Stimulated activated CD8-positive, alpha-beta memory T cell treated with anti-CD3 and anti-CD28 coated beads, Interleukin-4, amount 100 ng/mL, for 24 hours (primary cell): ENCODE measurements at regions not wholly inside any gene's neighbourhood (a gene's known extent, or its start where the extent isn't known, plus 50 kb on each side); places are given as distances from the start of the nearest gene placed in this dataset.

Experiments used
- DNase-seq: peaks from one replicate; pipeline ENCODE4 v3.0.0-alpha.2; 2020; ENCODE audit warnings: low read depth

- DNase-seq: no peak
Observed at GRCh38 chr14:87725318-87725717, 267.7 kb downstream of the GALC start.

GRCh38 chr14:87712396-87713090 lies 280.4 kb downstream of the GALC start:
- DNase-seq: no peak

- DNase-seq: no peak
Observed at GRCh38 chr14:87705439-87705896, 287.5 kb downstream of the GALC start.

GRCh38 chr14:87698481-87698880 lies 294.5 kb downstream of the GALC start:
- no peak for DNase-seq

- DNase-seq: no peak
Observed at GRCh38 chr14:87696485-87696884, 296.5 kb downstream of the GALC start.

- no peak for DNase-seq
Observed at GRCh38 chr14:87691042-87691881, 301.7 kb downstream of the GALC start.

- no peak for DNase-seq
Observed at GRCh38 chr14:87690076-87690613, 302.8 kb downstream of the GALC start.

GRCh38 chr14:87688524-87688923 lies 304.5 kb downstream of the GALC start:
- no peak for DNase-seq

- no peak for DNase-seq
Observed at GRCh38 chr14:87687420-87687819, 305.6 kb downstream of the GALC start.

GRCh38 chr14:87686746-87687145 lies 306.2 kb downstream of the GALC start:
- no peak for DNase-seq

- no peak for DNase-seq
Observed at GRCh38 chr14:87679866-87680265, 313.1 kb downstream of the GALC start.

- no peak for DNase-seq
Observed at GRCh38 chr14:87678624-87679023, 314.4 kb downstream of the GALC start.

GRCh38 chr14:87676814-87677437 lies 316.1 kb downstream of the GALC start:
- DNase-seq: no peak

- no peak for DNase-seq
Observed at GRCh38 chr14:87667659-87668058, 325.3 kb downstream of the GALC start.

GRCh38 chr14:87656315-87656714 lies 336.7 kb downstream of the GALC start:
- DNase-seq: no peak

- no peak for DNase-seq
Observed at GRCh38 chr14:87652278-87652677, 340.7 kb downstream of the GALC start.

- no peak for DNase-seq
Observed at GRCh38 chr14:87644689-87645088, 348.3 kb downstream of the GALC start.

- no peak for DNase-seq
Observed at GRCh38 chr14:87643005-87643404, 350.0 kb downstream of the GALC start.

- DNase-seq: no peak
Observed at GRCh38 chr14:87640553-87640952, 352.4 kb downstream of the GALC start.

GRCh38 chr14:87638196-87638595 lies 354.8 kb downstream of the GALC start:
- DNase-seq: no peak

- DNase-seq: no peak
Observed at GRCh38 chr14:87635442-87635841, 357.5 kb downstream of the GALC start.

- no peak for DNase-seq
Observed at GRCh38 chr14:87632796-87633195, 360.2 kb downstream of the GALC start.

- no peak for DNase-seq
Observed at GRCh38 chr14:87630846-87631245, 362.1 kb downstream of the GALC start.
